ENCODE measurements at regions not wholly inside any gene's neighbourhood (a gene's known extent, or its start where the extent isn't known, plus 50 kb on each side); places are given as distances from the start of the nearest gene placed in this dataset.

- TF ChIP-seq CTCF (conservative IDR thresholded peaks at IDR 0.05) (no peak), ZFX (IDR thresholded peaks at IDR 0.05) (no peak)
Observed at GRCh38 chr2:5173876-5174535, 518.2 kb upstream of the SOX11 start.

Data from C4-2B (cell line).